ENCODE measurements at regions not wholly inside any gene's neighbourhood (a gene's known extent, or its start where the extent isn't known, plus 50 kb on each side); places are given as distances from the start of the nearest gene placed in this dataset.

- no peak for TF ChIP-seq CTCF (IDR thresholded peaks at IDR 0.05; ENCODE audit: low read depth, low read length, poor library complexity, severe bottlenecking)
- TF ChIP-seq EZH2phosphoT487 (IDR thresholded peaks at IDR 0.05; ENCODE audit: borderline replicate concordance, low read length) = no peak
Observed at GRCh38 chr2:177326591-177326990, 62.1 kb upstream of the NFE2L2 start.
